KMS-11 (cell line): ENCODE measurements at regions not wholly inside any gene's neighbourhood (a gene's known extent, or its start where the extent isn't known, plus 50 kb on each side); places are given as distances from the start of the nearest gene placed in this dataset.

Experiments
- H2AFZ ChIP-seq: fragments of 200-600 bp; sonication (generic); 2 replicates; pipeline ENCODE4 v1.6.1; 2016; ENCODE audit warnings: antibody characterized with exemption, mixed run types, low read depth
- H3K27ac ChIP-seq: fragments of 200-600 bp; sonication (generic); 2 replicates; pipeline ENCODE4 v1.6.1; 2016; ENCODE audit warnings: mild to moderate bottlenecking, mixed run types
- H3K27me3 ChIP-seq: fragments of 200-600 bp; sonication (generic); 2 replicates; pipeline ENCODE4 v1.6.1; 2017; ENCODE audit warnings: mild to moderate bottlenecking, low read depth, mixed run types, moderate library complexity; ENCODE audit not compliant: insufficient read depth
- H3K36me3 ChIP-seq: fragments of 200-600 bp; sonication (generic); 2 replicates; pipeline ENCODE4 v1.6.1; 2017; ENCODE audit warnings: mild to moderate bottlenecking, mixed run types; ENCODE audit not compliant: insufficient read depth
- H3K4me1 ChIP-seq: fragments of 200-600 bp; sonication (generic); 2 replicates; pipeline ENCODE4 v1.6.1; 2016; ENCODE audit warnings: mild to moderate bottlenecking, low read depth, mixed run types; ENCODE audit not compliant: poor library complexity, severe bottlenecking
- H3K4me2 ChIP-seq: fragments of 200-600 bp; sonication (generic); 2 replicates; pipeline ENCODE4 v1.7.0; 2016; ENCODE audit warnings: mild to moderate bottlenecking, mixed run types
- H3K4me3 ChIP-seq: fragments of 200-600 bp; sonication (generic); IDR thresholded peaks from 2 replicates; pipeline ENCODE4 v1.6.1; 2017; ENCODE audit warnings: low read depth, low read length, mixed read lengths; ENCODE audit not compliant: insufficient read depth
- H3K79me2 ChIP-seq: fragments of 200-600 bp; sonication (generic); 2 replicates; pipeline ENCODE4 v1.6.1; 2016; ENCODE audit warnings: low read depth, mixed run types; ENCODE audit not compliant: insufficient read depth
- H3K9ac ChIP-seq: fragments of 200-600 bp; sonication (generic); 2 replicates; pipeline ENCODE4 v1.6.1; 2016; ENCODE audit warnings: mild to moderate bottlenecking, mixed run types
- H4K20me1 ChIP-seq: fragments of 200-600 bp; sonication (generic); 2 replicates; pipeline ENCODE4 v1.6.1; 2016; ENCODE audit warnings: mild to moderate bottlenecking, mixed run types; ENCODE audit not compliant: insufficient read depth
- TF ChIP-seq, protein P1 (sequence below): fragments of 200-600 bp; sonication (generic); conservative IDR thresholded peaks from 2 replicates; pipeline ENCODE4 v1.6.1; 2017; ENCODE audit warnings: low read depth, mild to moderate bottlenecking, antibody characterized with exemption, low read length, moderate library complexity, mixed read lengths

DNA sequence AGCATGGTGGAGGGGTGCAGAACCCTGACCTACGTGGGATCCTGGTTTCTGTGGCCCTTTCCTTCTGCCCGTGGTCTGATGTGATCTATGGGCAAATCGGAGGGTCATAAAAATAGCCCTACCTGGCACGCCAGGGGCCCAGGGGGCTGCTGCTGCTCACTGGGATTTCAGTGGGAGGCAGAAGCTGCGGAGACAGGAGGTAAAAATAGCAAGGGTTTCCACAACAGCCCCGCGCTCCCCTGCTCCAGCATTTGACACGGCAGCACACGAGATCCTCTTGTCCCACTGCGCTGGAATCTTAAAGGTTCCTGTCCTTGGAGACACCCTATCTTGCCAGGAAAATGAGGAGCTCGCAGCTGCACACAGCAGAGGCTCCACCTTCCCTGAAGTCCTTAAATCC lies 321.2 kb downstream of the CTTN start:
- Histone ChIP-seq H3K9ac (no peak overlapping the region), H3K27me3 (peaks cover 16% of the 10 kb centered on the region; the same call in 1 of the 2 replicates), H3K4me1 (peaks cover 14% of the 10 kb centered on the region), H4K20me1 (no peaks in the 10 kb centered on the region), H3K4me3 (no peak overlapping the region), H3K27ac (no peak overlapping the region), H3K36me3 (no peaks in the 10 kb centered on the region), H2AFZ (no peak overlapping the region), H3K4me2 (no peak overlapping the region), H3K79me2 (no peaks in the 10 kb centered on the region)
- TF ChIP-seq, protein P1, sequence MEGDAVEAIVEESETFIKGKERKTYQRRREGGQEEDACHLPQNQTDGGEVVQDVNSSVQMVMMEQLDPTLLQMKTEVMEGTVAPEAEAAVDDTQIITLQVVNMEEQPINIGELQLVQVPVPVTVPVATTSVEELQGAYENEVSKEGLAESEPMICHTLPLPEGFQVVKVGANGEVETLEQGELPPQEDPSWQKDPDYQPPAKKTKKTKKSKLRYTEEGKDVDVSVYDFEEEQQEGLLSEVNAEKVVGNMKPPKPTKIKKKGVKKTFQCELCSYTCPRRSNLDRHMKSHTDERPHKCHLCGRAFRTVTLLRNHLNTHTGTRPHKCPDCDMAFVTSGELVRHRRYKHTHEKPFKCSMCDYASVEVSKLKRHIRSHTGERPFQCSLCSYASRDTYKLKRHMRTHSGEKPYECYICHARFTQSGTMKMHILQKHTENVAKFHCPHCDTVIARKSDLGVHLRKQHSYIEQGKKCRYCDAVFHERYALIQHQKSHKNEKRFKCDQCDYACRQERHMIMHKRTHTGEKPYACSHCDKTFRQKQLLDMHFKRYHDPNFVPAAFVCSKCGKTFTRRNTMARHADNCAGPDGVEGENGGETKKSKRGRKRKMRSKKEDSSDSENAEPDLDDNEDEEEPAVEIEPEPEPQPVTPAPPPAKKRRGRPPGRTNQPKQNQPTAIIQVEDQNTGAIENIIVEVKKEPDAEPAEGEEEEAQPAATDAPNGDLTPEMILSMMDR, result no peak

DNA sequence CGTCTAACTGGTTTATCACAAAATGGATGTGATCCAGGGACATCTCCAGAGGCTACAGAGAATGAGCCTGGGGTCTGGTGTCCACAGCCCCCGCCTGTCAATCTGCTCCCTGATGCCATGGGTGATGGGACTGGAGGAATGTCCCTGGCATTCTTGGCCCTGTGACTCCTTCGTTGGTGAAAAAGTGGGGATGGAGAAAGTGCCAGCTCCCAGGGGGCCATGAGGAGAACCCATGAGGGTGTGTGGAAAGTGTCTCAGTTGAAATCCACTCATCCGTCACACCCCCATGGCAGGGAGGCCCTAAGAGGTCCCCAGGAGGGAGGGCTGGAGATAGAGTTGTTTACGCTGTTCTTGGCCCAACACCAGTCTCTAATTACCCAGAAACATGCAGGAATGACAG lies 322.0 kb downstream of the CTTN start:
- no peak overlapping the region for H3K9ac ChIP-seq
- H2AFZ ChIP-seq, result no peak overlapping the region
- H4K20me1 ChIP-seq, result no peaks in the 10 kb centered on the region
- TF ChIP-seq, protein P1, result no peak
- peaks cover 14% of the 10 kb centered on the region for H3K4me1 ChIP-seq
- H3K4me3 ChIP-seq, result no peak overlapping the region
- no peaks in the 10 kb centered on the region for H3K79me2 ChIP-seq
- no peak overlapping the region for H3K27ac ChIP-seq
- no peak overlapping the region for H3K4me2 ChIP-seq
- H3K36me3 ChIP-seq, result no peaks in the 10 kb centered on the region
- peaks cover 12% of the 10 kb centered on the region; the same call in 1 of the 2 replicates for H3K27me3 ChIP-seq

DNA sequence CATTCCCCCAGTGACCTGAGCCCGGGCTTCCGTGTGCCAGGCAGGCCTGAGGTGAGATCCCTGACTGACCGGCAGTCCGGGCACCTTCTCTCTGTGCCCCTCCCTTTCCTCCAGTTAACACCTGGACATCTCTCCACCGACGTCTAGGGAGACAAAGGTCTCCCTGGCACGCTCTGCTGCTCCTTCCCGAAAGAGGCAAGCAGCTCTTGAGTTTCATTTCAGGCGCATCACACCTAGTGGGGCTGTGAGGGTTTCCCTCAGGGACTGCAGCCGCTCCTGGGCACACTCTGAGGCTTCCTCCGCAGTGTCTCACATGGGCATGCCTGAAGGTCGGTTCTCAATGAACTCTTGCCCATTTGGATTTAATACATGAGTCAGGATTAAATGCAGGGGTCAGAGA lies 322.7 kb downstream of the CTTN start:
- TF ChIP-seq, protein P1, result no peak
- Histone ChIP-seq H3K27me3 (peaks cover 10% of the 10 kb centered on the region; the same call in 1 of the 2 replicates), H2AFZ (no peak overlapping the region)

DNA sequence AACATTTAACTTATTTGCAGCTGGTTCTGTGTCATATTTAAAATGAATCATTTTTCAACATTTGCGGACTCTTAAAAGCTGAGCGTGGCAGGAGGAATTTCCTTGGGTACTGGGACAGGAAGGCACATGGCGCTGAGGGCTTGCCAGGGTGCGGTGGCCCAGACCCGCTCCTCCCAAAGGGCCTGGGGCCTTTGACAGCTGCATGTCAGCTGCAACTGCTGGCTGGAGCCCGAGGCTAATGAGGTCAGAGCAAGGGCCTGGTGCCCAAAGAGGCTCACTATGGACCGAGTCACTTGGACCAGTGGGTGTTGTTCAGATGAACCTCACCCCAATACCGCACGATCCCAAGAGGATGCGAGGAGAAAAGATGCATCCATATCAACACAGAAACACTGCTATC lies 326.9 kb downstream of the CTTN start:
- Histone ChIP-seq H3K4me2 (no peak overlapping the region), H3K79me2 (no peaks in the 10 kb centered on the region), H3K27me3 (no peaks in the 10 kb centered on the region), H3K4me1 (no peaks in the 10 kb centered on the region), H3K27ac (no peak overlapping the region), H3K36me3 (no peaks in the 10 kb centered on the region), H4K20me1 (no peaks in the 10 kb centered on the region), H3K4me3 (no peak overlapping the region), H3K9ac (no peak overlapping the region), H2AFZ (no peak overlapping the region)
- TF ChIP-seq, protein P1, result no peak

More for the DNA sequence above, 322.7 kb downstream of the CTTN start:
- H3K79me2 ChIP-seq, result no peaks in the 10 kb centered on the region
- peaks cover 14% of the 10 kb centered on the region for H3K4me1 ChIP-seq
- no peak overlapping the region for H3K4me2 ChIP-seq
- no peaks in the 10 kb centered on the region for H4K20me1 ChIP-seq
- no peak overlapping the region for H3K27ac ChIP-seq
- no peaks in the 10 kb centered on the region for H3K36me3 ChIP-seq
- no peak overlapping the region for H3K9ac ChIP-seq
- no peak overlapping the region for H3K4me3 ChIP-seq
